ENCODE measurements at regions not wholly inside any gene's neighbourhood (a gene's known extent, or its start where the extent isn't known, plus 50 kb on each side); places are given as distances from the start of the nearest gene placed in this dataset.

DNA sequence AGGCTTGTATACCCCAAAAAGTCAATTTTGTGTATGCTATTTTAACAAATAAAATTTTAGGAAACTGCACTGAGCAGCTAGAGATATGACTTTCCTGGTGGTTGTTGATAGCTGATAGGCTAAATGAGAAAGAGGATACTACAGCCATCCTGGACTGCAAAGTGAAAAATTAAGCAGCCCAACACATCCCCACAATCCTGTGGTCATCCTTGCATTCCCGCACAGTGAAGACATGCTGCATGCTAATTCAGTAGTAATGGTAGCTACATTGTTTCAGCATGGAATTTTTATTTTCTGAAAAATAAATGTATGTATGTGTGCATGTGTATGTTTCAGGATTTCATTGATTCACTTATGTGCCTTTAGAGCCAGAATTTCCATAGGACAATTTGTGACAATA lies 124.2 kb upstream of the CCDC68 start:
- DNase-seq: no peak
- H3K27ac ChIP-seq (ENCODE audit: low read depth in 1 of 3, low read length in 2 of 3): no peak overlapping the region
- H3K4me3 ChIP-seq (ENCODE audit: low read depth in 1 of 3, low read length in 3 of 3): no peak overlapping the region
- H3K9me3 ChIP-seq (ENCODE audit: control insufficient read depth in 2 of 2, insufficient read depth in 1 of 2, low read depth in 1 of 2, low read length in 1 of 2): no peaks in the 10 kb centered on the region
- H3K4me1 ChIP-seq (ENCODE audit: control insufficient read depth in 3 of 3, insufficient read depth in 2 of 3, low read depth in 1 of 3, low read length in 2 of 3): no peaks in the 10 kb centered on the region
- no peaks in the 10 kb centered on the region for H3K27me3 ChIP-seq (ENCODE audit: control insufficient read depth in 3 of 3, insufficient read depth in 3 of 3, low read length in 3 of 3)
- FAIRE-seq: no peak
- WGBS, 3 donors: 94 to 97% (median 97%) methylated on average over 1 of the region's 1 CpG
- no peaks in the 10 kb centered on the region for H3K36me3 ChIP-seq (ENCODE audit: control insufficient read depth in 3 of 3, insufficient read depth in 2 of 3, low read depth in 1 of 3, low read length in 3 of 3)

DNA sequence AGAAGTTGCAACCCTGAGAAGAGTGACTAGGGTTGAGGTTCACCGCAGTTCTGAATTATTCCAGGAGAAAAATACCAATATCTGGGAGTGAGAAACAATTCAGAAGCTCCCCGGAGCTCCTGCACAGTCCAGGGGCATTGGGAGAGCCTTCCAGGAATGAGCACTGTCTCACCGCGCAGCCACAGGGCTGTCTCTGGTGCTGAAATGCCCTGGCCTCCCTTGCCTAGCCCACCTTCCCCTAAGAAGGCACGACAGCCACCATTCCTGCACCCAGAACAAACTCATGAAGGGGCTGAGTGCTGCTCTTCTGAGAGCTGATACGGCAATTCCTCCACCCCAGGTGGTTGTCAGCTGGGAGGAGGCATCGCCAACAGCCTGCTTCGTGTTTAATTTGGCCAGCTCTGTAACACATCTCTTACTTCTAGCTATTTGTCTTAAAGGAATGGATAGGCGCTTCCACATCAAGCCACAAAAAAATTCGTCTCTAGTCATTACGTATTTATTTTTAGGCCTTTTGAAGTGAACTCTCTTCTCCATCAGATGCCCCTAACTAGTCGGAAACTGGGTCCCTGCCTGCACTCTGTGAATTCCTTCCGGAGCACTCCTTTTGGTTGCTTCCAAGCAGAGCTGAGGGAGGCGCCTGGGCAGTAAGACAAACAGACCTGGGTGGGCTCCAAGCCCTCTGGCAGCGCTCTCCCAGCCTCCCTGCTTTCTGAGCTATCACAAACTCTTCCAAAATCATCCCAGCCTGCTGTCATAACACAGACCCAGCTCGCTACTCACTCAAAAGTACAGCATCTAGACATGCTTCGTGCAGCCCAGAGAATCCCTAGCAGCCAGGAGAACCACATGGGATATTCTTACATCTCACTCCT lies 120.5 kb upstream of the CCDC68 start:
- no peak for FAIRE-seq
- Histone ChIP-seq H3K27ac (ENCODE audit: low read depth in 1 of 3, low read length in 2 of 3) (no peak overlapping the region), H3K9me3 (ENCODE audit: control insufficient read depth in 2 of 2, insufficient read depth in 1 of 2, low read depth in 1 of 2, low read length in 1 of 2) (no peaks in the 10 kb centered on the region), H3K36me3 (ENCODE audit: control insufficient read depth in 3 of 3, insufficient read depth in 2 of 3, low read depth in 1 of 3, low read length in 3 of 3) (no peaks in the 10 kb centered on the region), H3K4me1 (ENCODE audit: control insufficient read depth in 3 of 3, insufficient read depth in 2 of 3, low read depth in 1 of 3, low read length in 2 of 3) (no peaks in the 10 kb centered on the region), H3K4me3 (ENCODE audit: low read depth in 1 of 3, low read length in 3 of 3) (no peak overlapping the region), H3K27me3 (ENCODE audit: control insufficient read depth in 3 of 3, insufficient read depth in 3 of 3, low read length in 3 of 3) (no peaks in the 10 kb centered on the region)
- no peak for DNase-seq
- 64 to 66% (median 66%) methylated on average over 17 of the region's 17 CpGs for WGBS, 3 donors

DNA sequence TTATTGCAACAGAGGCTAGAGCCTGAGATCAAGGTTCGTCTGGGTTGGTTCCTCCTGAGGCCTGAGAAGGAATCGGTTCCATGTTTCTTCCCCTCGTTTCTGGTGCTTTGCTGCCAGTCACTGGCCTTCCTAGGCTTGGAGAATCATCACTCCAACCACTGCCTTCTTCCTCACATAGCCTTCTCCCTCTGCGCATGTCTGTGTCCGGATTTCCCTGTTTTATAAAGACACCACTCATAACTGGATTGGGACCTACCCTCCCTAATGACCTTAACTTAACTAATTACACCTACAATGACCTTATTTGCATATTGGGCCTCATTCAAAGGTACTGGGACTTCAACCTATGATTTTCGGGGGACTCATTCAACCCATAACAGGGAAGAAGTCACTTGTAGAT lies 119.8 kb upstream of the CCDC68 start:
- DNase-seq (no peak), FAIRE-seq (no peak)
- Histone ChIP-seq H3K36me3 (ENCODE audit: control insufficient read depth in 3 of 3, insufficient read depth in 2 of 3, low read depth in 1 of 3, low read length in 3 of 3) (no peaks in the 10 kb centered on the region), H3K4me3 (ENCODE audit: low read depth in 1 of 3, low read length in 3 of 3) (no peak overlapping the region), H3K27ac (ENCODE audit: low read depth in 1 of 3, low read length in 2 of 3) (no peak overlapping the region), H3K4me1 (ENCODE audit: control insufficient read depth in 3 of 3, insufficient read depth in 2 of 3, low read depth in 1 of 3, low read length in 2 of 3) (no peaks in the 10 kb centered on the region), H3K27me3 (ENCODE audit: control insufficient read depth in 3 of 3, insufficient read depth in 3 of 3, low read length in 3 of 3) (no peaks in the 10 kb centered on the region), H3K9me3 (ENCODE audit: control insufficient read depth in 2 of 2, insufficient read depth in 1 of 2, low read depth in 1 of 2, low read length in 1 of 2) (no peaks in the 10 kb centered on the region)
- WGBS, 3 donors: 64 to 85% (median 77%) methylated on average over 6 of the region's 6 CpGs

DNA sequence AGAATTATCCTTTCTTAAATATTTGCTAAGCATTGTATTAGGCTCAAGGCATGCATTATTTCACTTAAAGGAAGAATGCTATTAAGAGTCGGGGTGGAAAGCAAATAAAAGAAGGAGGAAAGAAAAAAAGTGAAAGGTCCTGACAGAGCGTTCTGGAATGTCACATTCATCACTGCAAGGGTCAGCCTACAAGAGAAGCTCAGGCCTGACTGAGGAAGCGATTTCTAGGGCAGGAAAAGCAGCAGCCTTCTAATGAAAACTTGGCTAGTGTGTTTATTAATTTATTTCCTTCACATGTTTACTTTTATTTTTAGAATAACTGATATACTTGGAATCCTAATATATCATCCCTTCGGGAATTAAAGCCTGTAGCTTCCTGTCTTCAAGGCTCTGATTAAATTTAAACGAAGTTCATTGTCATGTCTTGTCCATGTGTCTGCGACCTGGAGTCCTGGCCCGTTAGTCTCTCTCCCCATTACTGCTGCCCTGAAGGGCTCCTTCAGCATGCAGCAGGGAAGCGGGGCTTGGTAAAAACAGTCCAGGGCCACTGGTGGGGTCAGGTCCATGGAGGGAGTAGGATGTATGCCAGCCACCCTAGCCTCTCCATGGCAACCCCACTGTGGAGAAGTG lies 119.2 kb upstream of the CCDC68 start:
- H3K4me3 ChIP-seq (ENCODE audit: low read depth in 1 of 3, low read length in 3 of 3): no peak overlapping the region
- H3K36me3 ChIP-seq (ENCODE audit: control insufficient read depth in 3 of 3, insufficient read depth in 2 of 3, low read depth in 1 of 3, low read length in 3 of 3): no peaks in the 10 kb centered on the region
- H3K9me3 ChIP-seq (ENCODE audit: control insufficient read depth in 2 of 2, insufficient read depth in 1 of 2, low read depth in 1 of 2, low read length in 1 of 2): no peaks in the 10 kb centered on the region
- H3K27me3 ChIP-seq (ENCODE audit: control insufficient read depth in 3 of 3, insufficient read depth in 3 of 3, low read length in 3 of 3): no peaks in the 10 kb centered on the region
- H3K27ac ChIP-seq (ENCODE audit: low read depth in 1 of 3, low read length in 2 of 3): no peak overlapping the region
- FAIRE-seq (no peak), DNase-seq (no peak)
- no peaks in the 10 kb centered on the region for H3K4me1 ChIP-seq (ENCODE audit: control insufficient read depth in 3 of 3, insufficient read depth in 2 of 3, low read depth in 1 of 3, low read length in 2 of 3)
- 50 to 62% (median 59%) methylated on average over 8 of the region's 8 CpGs for WGBS, 3 donors

DNA sequence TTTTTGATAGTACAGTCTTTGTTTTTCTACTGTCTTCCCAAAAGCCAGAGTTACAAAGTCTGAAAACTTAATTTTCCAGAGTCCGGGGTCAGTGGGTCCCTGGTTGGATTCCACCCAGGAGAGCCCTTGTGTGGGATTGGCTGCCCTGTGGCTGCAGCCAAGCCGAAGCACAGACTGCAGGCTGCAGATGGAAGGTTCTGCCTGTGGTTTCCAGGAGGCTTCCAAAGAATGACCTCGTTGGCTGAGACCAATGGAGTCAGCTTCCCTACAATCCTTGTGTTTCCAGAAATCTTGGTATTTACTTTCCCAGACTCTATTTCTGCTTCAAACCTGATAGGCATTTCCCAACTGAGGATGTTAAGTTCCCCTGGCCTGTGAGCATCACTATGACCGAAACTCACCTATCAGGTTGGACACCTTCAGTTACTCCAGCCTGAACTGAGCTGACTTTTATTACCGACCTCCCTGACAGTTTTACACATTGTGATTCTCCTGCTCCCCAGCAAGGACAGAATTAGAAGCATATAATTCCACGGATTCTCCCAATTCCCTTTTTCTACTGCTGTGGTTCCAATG lies 117.5 kb upstream of the CCDC68 start:
- Histone ChIP-seq H3K9me3 (ENCODE audit: control insufficient read depth in 2 of 2, insufficient read depth in 1 of 2, low read depth in 1 of 2, low read length in 1 of 2) (no peaks in the 10 kb centered on the region), H3K27me3 (ENCODE audit: control insufficient read depth in 3 of 3, insufficient read depth in 3 of 3, low read length in 3 of 3) (no peaks in the 10 kb centered on the region), H3K4me1 (ENCODE audit: control insufficient read depth in 3 of 3, insufficient read depth in 2 of 3, low read depth in 1 of 3, low read length in 2 of 3) (no peaks in the 10 kb centered on the region), H3K4me3 (ENCODE audit: low read depth in 1 of 3, low read length in 3 of 3) (no peak overlapping the region), H3K27ac (ENCODE audit: low read depth in 1 of 3, low read length in 2 of 3) (no peak overlapping the region), H3K36me3 (ENCODE audit: control insufficient read depth in 3 of 3, insufficient read depth in 2 of 3, low read depth in 1 of 3, low read length in 3 of 3) (no peaks in the 10 kb centered on the region)
- no peak for FAIRE-seq
- DNase-seq: no peak
- 59 to 73% (median 66%) methylated on average over 6 of the region's 6 CpGs for WGBS, 3 donors

DNA sequence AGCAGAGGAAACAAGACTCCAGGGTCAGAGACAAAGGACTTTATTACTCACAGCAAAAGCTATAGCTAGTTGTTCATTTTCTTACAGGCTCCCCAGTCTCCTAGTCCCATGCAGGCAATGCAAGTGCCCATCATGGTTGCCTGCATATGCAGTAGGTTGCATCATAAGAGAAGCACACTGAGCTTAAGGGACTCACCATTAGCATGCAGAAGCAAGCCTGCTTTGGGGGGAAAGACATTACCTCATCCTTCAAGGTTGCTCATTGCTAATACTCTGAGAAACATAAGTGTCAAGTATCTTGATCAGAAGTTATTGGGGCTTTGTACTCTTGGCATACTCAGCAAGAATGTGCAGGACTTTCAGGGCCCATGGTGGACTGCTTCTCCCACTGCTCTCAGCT lies 114.6 kb upstream of the CCDC68 start:
- Histone ChIP-seq H3K36me3 (ENCODE audit: control insufficient read depth in 3 of 3, insufficient read depth in 2 of 3, low read depth in 1 of 3, low read length in 3 of 3) (no peaks in the 10 kb centered on the region), H3K27ac (ENCODE audit: low read depth in 1 of 3, low read length in 2 of 3) (no peak overlapping the region), H3K4me1 (ENCODE audit: control insufficient read depth in 3 of 3, insufficient read depth in 2 of 3, low read depth in 1 of 3, low read length in 2 of 3) (no peaks in the 10 kb centered on the region), H3K27me3 (ENCODE audit: control insufficient read depth in 3 of 3, insufficient read depth in 3 of 3, low read length in 3 of 3) (no peaks in the 10 kb centered on the region), H3K9me3 (ENCODE audit: control insufficient read depth in 2 of 2, insufficient read depth in 1 of 2, low read depth in 1 of 2, low read length in 1 of 2) (no peaks in the 10 kb centered on the region), H3K4me3 (ENCODE audit: low read depth in 1 of 3, low read length in 3 of 3) (no peak overlapping the region)
- no peak for FAIRE-seq
- no peak for DNase-seq

DNA sequence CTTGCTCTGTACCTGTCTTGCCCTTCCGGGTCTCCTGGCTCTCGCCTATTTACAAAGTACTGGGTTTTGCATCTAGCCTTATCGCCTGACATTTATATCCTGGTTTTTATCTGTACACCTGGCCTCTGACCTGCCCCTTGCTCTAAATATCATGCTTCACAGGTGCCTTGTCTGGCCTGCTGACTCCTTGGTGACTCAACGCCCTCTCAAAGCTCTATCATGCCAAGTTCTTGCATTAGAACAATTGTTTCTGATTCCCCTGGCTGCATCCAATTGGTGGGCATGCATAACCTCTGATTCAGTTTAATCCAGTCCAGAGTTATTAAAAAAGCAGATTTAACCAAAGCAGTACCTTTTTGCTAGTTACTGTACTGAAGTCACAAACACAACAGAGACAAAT lies 113.9 kb upstream of the CCDC68 start:
- Histone ChIP-seq H3K27me3 (ENCODE audit: control insufficient read depth in 3 of 3, insufficient read depth in 3 of 3, low read length in 3 of 3) (no peaks in the 10 kb centered on the region), H3K4me3 (ENCODE audit: low read depth in 1 of 3, low read length in 3 of 3) (no peak overlapping the region), H3K4me1 (ENCODE audit: control insufficient read depth in 3 of 3, insufficient read depth in 2 of 3, low read depth in 1 of 3, low read length in 2 of 3) (no peaks in the 10 kb centered on the region), H3K36me3 (ENCODE audit: control insufficient read depth in 3 of 3, insufficient read depth in 2 of 3, low read depth in 1 of 3, low read length in 3 of 3) (no peaks in the 10 kb centered on the region), H3K9me3 (ENCODE audit: control insufficient read depth in 2 of 2, insufficient read depth in 1 of 2, low read depth in 1 of 2, low read length in 1 of 2) (no peaks in the 10 kb centered on the region), H3K27ac (ENCODE audit: low read depth in 1 of 3, low read length in 2 of 3) (no peak overlapping the region)
- WGBS, 3 donors: 24 to 73% (median 38%) methylated on average over 4 of the region's 4 CpGs
- DNase-seq (no peak), FAIRE-seq (no peak)

DNA sequence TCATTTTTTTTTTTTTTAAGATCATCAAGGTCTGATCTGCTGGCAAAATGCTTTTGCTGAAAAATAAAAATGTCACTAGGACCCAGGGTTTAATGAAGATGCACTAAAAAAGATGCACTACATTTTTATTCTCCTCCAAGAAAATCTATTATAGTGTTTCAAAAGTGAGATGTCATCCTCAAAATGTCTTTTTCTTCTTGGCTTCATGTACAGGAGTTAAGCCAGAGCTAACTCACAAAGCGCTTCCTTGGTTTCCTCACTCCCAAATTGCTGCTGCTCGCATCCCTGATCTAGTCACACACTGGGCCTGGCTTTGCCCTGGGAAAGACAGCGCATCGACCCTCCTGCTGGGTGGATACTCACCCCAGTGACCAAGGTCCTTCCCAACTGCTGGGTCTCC lies 113.4 kb upstream of the CCDC68 start:
- no peak for DNase-seq
- no peaks in the 10 kb centered on the region for H3K27me3 ChIP-seq (ENCODE audit: control insufficient read depth in 3 of 3, insufficient read depth in 3 of 3, low read length in 3 of 3)
- no peaks in the 10 kb centered on the region for H3K4me1 ChIP-seq (ENCODE audit: control insufficient read depth in 3 of 3, insufficient read depth in 2 of 3, low read depth in 1 of 3, low read length in 2 of 3)
- no peaks in the 10 kb centered on the region for H3K36me3 ChIP-seq (ENCODE audit: control insufficient read depth in 3 of 3, insufficient read depth in 2 of 3, low read depth in 1 of 3, low read length in 3 of 3)
- H3K27ac ChIP-seq (ENCODE audit: low read depth in 1 of 3, low read length in 2 of 3): no peak overlapping the region
- no peak for FAIRE-seq
- H3K9me3 ChIP-seq (ENCODE audit: control insufficient read depth in 2 of 2, insufficient read depth in 1 of 2, low read depth in 1 of 2, low read length in 1 of 2): no peaks in the 10 kb centered on the region
- 83 to 89% (median 85%) methylated on average over 4 of the region's 4 CpGs for WGBS, 3 donors
- no peak overlapping the region for H3K4me3 ChIP-seq (ENCODE audit: low read depth in 1 of 3, low read length in 3 of 3)
